Astrocyte of the spinal cord (primary cell): ENCODE measurements at regions not wholly inside any gene's neighbourhood (a gene's known extent, or its start where the extent isn't known, plus 50 kb on each side); places are given as distances from the start of the nearest gene placed in this dataset.

Experiments used
- DNase-seq: peaks from one replicate; pipeline ENCODE4 v3.0.0; 2011; ENCODE audit warnings: low read depth, low spot score
- H3K4me3 ChIP-seq: 2 replicates; pipeline ENCODE4 v1.5.1; 2011; ENCODE audit warnings: low read depth, mild to moderate bottlenecking, low read length, moderate library complexity
- CTCF ChIP-seq: IDR thresholded peaks from 2 replicates; pipeline ENCODE4 v1.5.1; 2012; ENCODE audit warnings: low read depth, mild to moderate bottlenecking, low read length, inconsistent platforms
- in situ Hi-C: cut with HindIII; loops from 2 replicates; pipeline ENCODE4 v1.10.0; 2017; ENCODE audit warnings: low sequenced_read_pairs

- no peak for TF ChIP-seq CTCF
- in situ Hi-C loops: no loop called here
- H3K4me3 ChIP-seq: no peak overlapping the region
- no peak for DNase-seq
Observed at GRCh38 chrX:36684053-36684452, 324.1 kb upstream of the FAM47C start.

DNA sequence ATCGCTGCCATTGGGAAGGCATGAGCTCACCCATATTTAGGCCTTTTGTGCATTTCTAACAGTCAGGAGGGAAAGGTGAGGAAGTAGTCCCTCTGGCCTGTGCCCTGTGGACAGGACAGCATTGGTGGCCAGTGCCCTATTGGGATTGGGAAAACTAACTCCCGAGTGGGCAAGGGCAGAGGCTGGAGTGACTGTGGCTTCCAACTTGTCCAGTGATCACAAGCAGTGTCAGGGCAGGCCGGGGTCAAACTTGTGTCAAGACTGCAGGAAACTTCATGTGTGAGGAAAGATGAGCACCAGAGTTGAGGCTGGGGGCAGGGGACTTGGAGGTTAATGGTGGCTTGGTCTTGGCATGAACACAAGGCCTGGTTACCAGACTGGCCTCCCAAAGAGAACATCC is 286.2 kb upstream of the FAM47C start:
- no peak for TF ChIP-seq CTCF
- no peak overlapping the region for H3K4me3 ChIP-seq

GRCh38 chrX:36753602-36754001 is 254.6 kb upstream of the FAM47C start:
- no peak for DNase-seq
- H3K4me3 ChIP-seq: no peak overlapping the region
- in situ Hi-C loops: no loop called here
- TF ChIP-seq CTCF: no peak

More for the DNA sequence above, 286.2 kb upstream of the FAM47C start:
- in situ Hi-C loops: no loop called here
- DNase-seq: no peak

GRCh38 chrX:36787752-36788151 is 220.4 kb upstream of the FAM47C start:
- no peak overlapping the region for H3K4me3 ChIP-seq
- TF ChIP-seq CTCF: no peak
- no peak for DNase-seq
- in situ Hi-C loops: no loop called here

DNA sequence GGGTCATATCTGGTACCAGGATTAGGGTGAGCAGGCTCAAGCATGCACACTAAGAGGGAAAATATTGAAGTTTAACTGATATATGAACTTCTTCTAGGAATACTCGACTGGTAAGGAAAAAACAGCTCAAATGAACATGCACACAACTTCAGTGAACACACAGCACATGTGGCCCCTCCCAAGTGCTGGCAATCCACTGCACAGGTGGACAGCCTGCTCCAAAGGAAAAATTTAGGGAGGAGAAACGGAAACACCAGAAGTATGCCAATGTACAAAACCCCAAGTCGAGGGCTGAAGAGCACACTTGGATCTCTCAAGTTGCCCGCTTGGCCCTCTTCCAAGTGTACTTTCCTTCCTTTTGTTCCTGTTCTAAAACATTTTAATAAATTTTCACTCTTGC is 205.0 kb upstream of the FAM47C start:
- in situ Hi-C loops: no loop called here
- H3K4me3 ChIP-seq: no peak overlapping the region
- TF ChIP-seq CTCF: no peak
- no peak for DNase-seq

GRCh38 chrX:36804066-36804465 is 204.1 kb upstream of the FAM47C start:
- in situ Hi-C loops: no loop called here
- TF ChIP-seq CTCF: no peak
- no peak for DNase-seq
- H3K4me3 ChIP-seq: no peak overlapping the region

DNA sequence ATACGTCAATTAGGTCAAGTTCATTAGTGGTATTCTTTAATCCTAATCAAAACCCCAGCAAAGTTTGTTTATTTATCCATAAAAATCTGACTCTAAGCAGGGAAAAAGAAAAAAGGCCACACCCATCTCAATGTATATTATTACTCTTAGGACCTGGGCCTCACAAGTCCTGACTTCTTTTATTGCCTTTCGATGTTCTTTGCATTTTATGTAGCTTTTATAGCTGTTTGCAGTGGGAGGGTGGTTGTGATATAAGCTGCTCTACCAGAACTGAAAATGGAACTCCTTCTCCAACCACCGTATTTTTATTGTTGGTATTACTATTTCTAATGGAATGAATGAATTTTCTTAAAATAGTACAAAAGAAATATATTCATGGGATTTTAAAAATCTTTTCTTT is 163.3 kb upstream of the FAM47C start:
- in situ Hi-C loops: no loop called here
- DNase-seq: no peak
- TF ChIP-seq CTCF: no peak
- no peak overlapping the region for H3K4me3 ChIP-seq
